Stomach smooth muscle (tissue), 2 donors: ENCODE measurements at regions not wholly inside any gene's neighbourhood (a gene's known extent, or its start where the extent isn't known, plus 50 kb on each side); places are given as distances from the start of the nearest gene placed in this dataset.
"Not testable (repeated sequence)": the region's sequence is repeated elsewhere in the genome, so short reads cannot be mapped to it uniquely, and the experiment has no call there.

Experiments
- H3K27ac ChIP-seq: one replicate; pipeline ENCODE4 v1.7.0; 2013; ENCODE audit warnings: mild to moderate bottlenecking, low read length, inconsistent platforms
- H3K27me3 ChIP-seq, 2 donors: one replicate each; pipeline ENCODE4 v1.7.0; 2013; ENCODE audit warnings: low read length in 2 of 2; ENCODE audit not compliant: insufficient read depth in 2 of 2, control insufficient read depth in 1 of 2
- H3K36me3 ChIP-seq, 2 donors: one replicate each; pipeline ENCODE4 v1.7.0; 2013; ENCODE audit warnings: low read length in 2 of 2; ENCODE audit not compliant: control insufficient read depth in 2 of 2, insufficient read depth in 2 of 2
- H3K4me1 ChIP-seq: one replicate; pipeline ENCODE4 v1.7.0; 2013; ENCODE audit warnings: low read length; ENCODE audit not compliant: control insufficient read depth, insufficient read depth
- H3K4me3 ChIP-seq, 2 donors: one replicate each; pipeline ENCODE4 v1.7.0; 2013; ENCODE audit warnings: low read length in 2 of 2
- H3K9ac ChIP-seq, 2 donors: one replicate each; pipeline ENCODE4 v1.7.0; 2013; ENCODE audit warnings: low read length in 2 of 2, mild to moderate bottlenecking in 1 of 2
- H3K9me3 ChIP-seq, 2 donors: one replicate each; pipeline ENCODE4 v1.7.0; 2013; ENCODE audit warnings: low read length in 2 of 2; ENCODE audit not compliant: control insufficient read depth in 2 of 2
- donor health status: healthy.
- donor health status: Pancreatic carcinoma.

GRCh38 chr7:76711648-76712047 is 84.6 kb upstream of the POMZP3 start:
- H3K27me3 ChIP-seq, H3K9ac ChIP-seq, H3K4me3 ChIP-seq, H3K36me3 ChIP-seq, H3K4me1 ChIP-seq, H3K9me3 ChIP-seq, H3K27ac ChIP-seq: not testable (repeated sequence)

- H3K27me3 ChIP-seq, H3K4me1 ChIP-seq, H3K36me3 ChIP-seq, H3K27ac ChIP-seq, H3K4me3 ChIP-seq, H3K9me3 ChIP-seq, H3K9ac ChIP-seq: not testable (repeated sequence)
Measured at GRCh38 chr7:76709703-76710102, 82.6 kb upstream of the POMZP3 start.

GRCh38 chr7:76708446-76708845 is 81.4 kb upstream of the POMZP3 start:
- not testable (repeated sequence) for H3K27me3 ChIP-seq, H3K4me1 ChIP-seq, H3K9me3 ChIP-seq, H3K4me3 ChIP-seq, H3K27ac ChIP-seq, H3K36me3 ChIP-seq, H3K9ac ChIP-seq

GRCh38 chr7:76703815-76704214 is 76.7 kb upstream of the POMZP3 start:
- H3K4me3 ChIP-seq, H3K9ac ChIP-seq, H3K4me1 ChIP-seq, H3K36me3 ChIP-seq, H3K9me3 ChIP-seq, H3K27ac ChIP-seq, H3K27me3 ChIP-seq: not testable (repeated sequence)

GRCh38 chr7:76686277-76686676 is 59.2 kb upstream of the POMZP3 start:
- H3K9ac ChIP-seq, H3K27ac ChIP-seq, H3K9me3 ChIP-seq, H3K4me3 ChIP-seq, H3K27me3 ChIP-seq, H3K36me3 ChIP-seq, H3K4me1 ChIP-seq: not testable (repeated sequence)

- not testable (repeated sequence) for H3K9me3 ChIP-seq, H3K4me1 ChIP-seq, H3K27me3 ChIP-seq, H3K27ac ChIP-seq, H3K4me3 ChIP-seq, H3K36me3 ChIP-seq, H3K9ac ChIP-seq
Measured at GRCh38 chr7:76684737-76685136, 57.7 kb upstream of the POMZP3 start.

GRCh38 chr7:76683631-76684030 is 56.6 kb upstream of the POMZP3 start:
- not testable (repeated sequence) for H3K27me3 ChIP-seq, H3K9ac ChIP-seq, H3K9me3 ChIP-seq, H3K4me3 ChIP-seq, H3K27ac ChIP-seq, H3K4me1 ChIP-seq, H3K36me3 ChIP-seq

GRCh38 chr7:76681810-76682209 is 54.7 kb upstream of the POMZP3 start:
- not testable (repeated sequence) for H3K9ac ChIP-seq, H3K4me3 ChIP-seq, H3K36me3 ChIP-seq, H3K9me3 ChIP-seq, H3K27ac ChIP-seq, H3K27me3 ChIP-seq, H3K4me1 ChIP-seq

GRCh38 chr7:76679174-76679573 is 52.1 kb upstream of the POMZP3 start:
- not testable (repeated sequence) for H3K27me3 ChIP-seq, H3K4me3 ChIP-seq, H3K36me3 ChIP-seq, H3K4me1 ChIP-seq, H3K9ac ChIP-seq, H3K9me3 ChIP-seq, H3K27ac ChIP-seq

GRCh38 chr7:76678500-76678899 is 51.4 kb upstream of the POMZP3 start:
- not testable (repeated sequence) for H3K27ac ChIP-seq, H3K9me3 ChIP-seq, H3K27me3 ChIP-seq, H3K36me3 ChIP-seq, H3K4me1 ChIP-seq, H3K4me3 ChIP-seq, H3K9ac ChIP-seq

- H3K4me3 ChIP-seq, H3K27me3 ChIP-seq, H3K9me3 ChIP-seq, H3K9ac ChIP-seq, H3K4me1 ChIP-seq, H3K36me3 ChIP-seq, H3K27ac ChIP-seq: not testable (repeated sequence)
Measured at GRCh38 chr7:76676890-76677289, 49.8 kb upstream of the POMZP3 start.
